Left lung (tissue), 4 donors: ENCODE measurements at regions not wholly inside any gene's neighbourhood (a gene's known extent, or its start where the extent isn't known, plus 50 kb on each side); places are given as distances from the start of the nearest gene placed in this dataset.
A peak's percentile ranks its signal among the peaks of the same experiment; 100 is the strongest.

ENCODE experiments used
- ATAC-seq: fragments of 200-7000 bp; cut with Tn5 transposase; one replicate; pipeline ENCODE4 v1.9.1; 2020; ENCODE audit warnings: moderate library complexity
- DNase-seq, 4 donors: peaks; one replicate each; pipeline ENCODE4 v3.0.0-alpha.2; 2013 to 2020
- H3K27ac ChIP-seq, 2 donors: fragments of 200-600 bp; sonication (generic) in 1 of 2; one replicate each; pipeline versions ENCODE4 v1.5.0 to v1.8.0; 2020 to 2021
- H3K27me3 ChIP-seq, 2 donors: fragments of 200-600 bp; sonication (generic) in 1 of 2; one replicate each; pipeline versions ENCODE4 v1.5.0 to v1.8.0; 2020 to 2021
- H3K36me3 ChIP-seq, 2 donors: fragments of 200-600 bp; sonication (generic) in 1 of 2; one replicate each; pipeline versions ENCODE4 v1.5.0 to v1.8.0; 2020 to 2021
- H3K4me1 ChIP-seq, 2 donors: fragments of 200-600 bp; one replicate each; pipeline ENCODE4 v1.8.0; 2021
- H3K4me3 ChIP-seq, 2 donors: fragments of 200-600 bp; sonication (generic) in 1 of 2; one replicate each; pipeline versions ENCODE4 v1.5.0 to v1.8.0; 2020 to 2021; ENCODE audit warnings: mild to moderate bottlenecking in 1 of 2
- H3K9me3 ChIP-seq, 2 donors: fragments of 200-600 bp; sonication (generic) in 1 of 2; one replicate each; pipeline versions ENCODE4 v1.5.0 to v1.8.0; 2020 to 2021
- CTCF ChIP-seq, 2 donors: fragments of 200-600 bp; sonication (generic) in 1 of 2; IDR thresholded peaks; one replicate each; pipeline versions ENCODE4 v1.5.0 to v1.8.0; 2021; ENCODE audit warnings: antibody characterized with exemption in 2 of 2
- intact Hi-C, 2 donors: fragments of 100-400 bp; cut with DNase I; formaldehyde crosslinking; loops; one replicate each; pipeline versions ENCODE4 v1.11.2 to v1.14.2; 2022
- donor health status: DM: no; HTN: yes; CAD: no.
- donor health status: DM: no; HTN: no; CAD: no.

GRCh38 chr2:148567716-148568115, 76.8 kb upstream of the EPC2 start:
- DNase-seq (no peak), ATAC-seq (no peak)

DNA sequence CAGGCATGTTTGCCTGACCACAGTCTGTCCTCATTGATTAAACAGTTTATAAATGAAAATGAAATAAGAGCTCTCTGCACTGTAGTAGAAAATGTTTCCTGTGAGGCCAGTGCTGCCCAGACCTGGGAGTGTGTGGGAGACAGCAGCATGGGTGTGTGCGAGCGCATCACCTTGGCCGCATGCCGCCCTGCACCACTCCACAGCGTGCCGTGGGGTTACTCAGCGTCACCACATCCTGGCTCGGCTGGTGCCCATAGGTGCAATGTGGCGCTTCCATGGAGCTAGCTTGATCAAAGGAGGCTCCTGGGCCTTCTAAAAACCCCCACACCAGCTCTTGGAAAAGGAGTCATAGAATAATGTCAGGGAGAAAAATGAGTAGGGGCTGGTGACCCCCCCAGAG, 76.0 kb upstream of the EPC2 start:
- H3K27me3 ChIP-seq = no peaks in the 10 kb centered on the region
- no peaks in the 10 kb centered on the region for H3K9me3 ChIP-seq
- TF ChIP-seq CTCF (IDR thresholded peaks at IDR 0.05) = no peak
- no peaks in the 10 kb centered on the region for H3K4me1 ChIP-seq
- ATAC-seq = no peak
- intact Hi-C loops = no loop called here
- no peaks in the 10 kb centered on the region for H3K36me3 ChIP-seq
- no peak overlapping the region for H3K27ac ChIP-seq
- DNase-seq = peak in 1 of 4 donors; percentile 73
- H3K4me3 ChIP-seq = no peak overlapping the region

More at GRCh38 chr2:148567716-148568115, 76.8 kb upstream of the EPC2 start:
- Histone ChIP-seq H3K9me3 (no peaks in the 10 kb centered on the region), H3K27me3 (no peaks in the 10 kb centered on the region), H3K4me3 (no peak overlapping the region), H3K4me1 (no peaks in the 10 kb centered on the region), H3K36me3 (no peaks in the 10 kb centered on the region), H3K27ac (no peak overlapping the region)
- intact Hi-C loops = no loop called here
- no peak for TF ChIP-seq CTCF (IDR thresholded peaks at IDR 0.05)

- H3K27ac ChIP-seq = no peak overlapping the region
- intact Hi-C loops = no loop called here
- TF ChIP-seq CTCF (IDR thresholded peaks at IDR 0.05) = no peak
- no peaks in the 10 kb centered on the region for H3K4me1 ChIP-seq
- H3K27me3 ChIP-seq = no peaks in the 10 kb centered on the region
- DNase-seq (peak in 1 of 4 donors; percentile 38), ATAC-seq (no peak)
- H3K4me3 ChIP-seq = no peak overlapping the region
- no peaks in the 10 kb centered on the region for H3K36me3 ChIP-seq
- no peaks in the 10 kb centered on the region for H3K9me3 ChIP-seq
These were observed 75.3 kb upstream of the EPC2 start for GRCh38 chr2:148569221-148569620.

DNA sequence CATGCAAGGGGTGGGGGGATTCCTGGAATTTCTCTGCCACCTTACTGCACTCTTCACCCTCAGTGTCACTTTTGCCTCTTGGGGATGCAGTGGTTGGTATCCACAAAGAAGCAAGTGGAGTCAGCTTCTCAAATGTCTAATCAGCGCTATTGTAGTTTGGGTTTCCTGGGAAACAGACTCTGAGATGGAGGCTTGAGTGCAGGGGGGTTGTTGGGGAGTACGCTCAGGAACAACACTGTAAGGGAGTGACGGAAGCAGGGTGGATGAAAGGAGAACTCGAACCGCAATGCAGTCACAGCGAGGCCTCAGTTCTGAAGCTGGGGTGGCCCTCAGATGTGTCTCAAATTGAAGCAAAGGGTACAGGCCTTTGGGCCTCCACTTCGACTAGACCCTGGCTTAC, 73.6 kb upstream of the EPC2 start:
- peaks cover 0 to 6% of the 10 kb centered on the region in 2 donors for H3K27me3 ChIP-seq
- H3K4me1 ChIP-seq = no peaks in the 10 kb centered on the region
- TF ChIP-seq CTCF (IDR thresholded peaks at IDR 0.05) = no peak
- ATAC-seq = no peak
- H3K36me3 ChIP-seq = no peaks in the 10 kb centered on the region
- intact Hi-C loops = no loop called here
- H3K27ac ChIP-seq = no peak overlapping the region
- H3K4me3 ChIP-seq = no peak overlapping the region
- DNase-seq = no peak
- no peaks in the 10 kb centered on the region for H3K9me3 ChIP-seq

DNA sequence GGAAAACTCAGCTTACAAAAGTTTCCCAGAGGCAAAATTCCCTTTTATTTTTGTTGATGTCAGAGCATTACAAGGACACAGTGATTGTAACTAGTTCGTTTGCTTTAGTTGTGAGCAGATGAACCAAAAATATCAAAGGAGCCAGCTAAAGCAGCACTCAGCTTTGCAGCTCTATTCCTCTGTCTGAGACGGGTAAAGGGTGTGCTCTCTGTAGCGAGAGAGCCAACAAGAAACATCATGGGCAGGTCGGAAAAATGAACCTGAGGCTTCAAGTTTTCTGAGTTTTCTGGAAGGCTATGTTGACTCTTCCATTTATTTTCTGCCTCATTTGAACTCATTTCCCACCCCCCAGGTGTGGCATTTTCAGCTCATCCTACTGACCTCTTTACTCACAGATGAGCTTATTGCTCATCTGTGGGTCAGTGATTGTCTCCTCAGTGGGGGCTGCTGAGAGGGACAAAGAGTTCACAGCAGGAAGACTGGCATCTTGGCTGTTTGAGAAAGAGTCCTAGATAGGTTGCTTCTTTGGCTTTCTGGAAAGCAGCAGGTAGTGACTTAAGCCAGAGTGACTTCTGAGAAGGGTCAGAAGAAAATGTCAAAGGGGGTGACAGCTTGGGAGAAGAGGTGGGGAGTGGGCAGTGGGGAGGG, 66.6 kb upstream of the EPC2 start:
- no peak overlapping the region for H3K27ac ChIP-seq
- intact Hi-C loops = no loop called here
- DNase-seq (no peak), ATAC-seq (no peak)
- no peak for TF ChIP-seq CTCF (IDR thresholded peaks at IDR 0.05)
- no peak overlapping the region for H3K4me3 ChIP-seq
- H3K27me3 ChIP-seq = peaks cover 0 to 16% of the 10 kb centered on the region in 2 donors
- no peaks in the 10 kb centered on the region for H3K9me3 ChIP-seq
- no peaks in the 10 kb centered on the region for H3K36me3 ChIP-seq
- H3K4me1 ChIP-seq = no peaks in the 10 kb centered on the region
